Heart left ventricle (tissue), 16 donors: ENCODE measurements at regions not wholly inside any gene's neighbourhood (a gene's known extent, or its start where the extent isn't known, plus 50 kb on each side); places are given as distances from the start of the nearest gene placed in this dataset.

ENCODE experiments used
- ATAC-seq, 4 donors: fragments of 200-7000 bp; cut with Tn5 transposase; one replicate each; pipeline ENCODE4 v1.9.1; 2020 to 2022; ENCODE audit warnings: moderate library complexity in 4 of 4, mild to moderate bottlenecking in 3 of 4, moderate number of reproducible peaks in 1 of 4
- DNase-seq, 5 donors: peaks; one replicate each; pipeline ENCODE4 v3.0.0-alpha.2; 2020
- H3K27ac ChIP-seq, 12 donors: fragments of 200-600 bp; sonication (generic) in 4 of 12; one replicate each; pipeline versions ENCODE4 v1.5.0 to v1.8.0; 2016 to 2022; ENCODE audit warnings: mild to moderate bottlenecking in 2 of 12
- H3K27me3 ChIP-seq, 9 donors: fragments of 200-600 bp; sonication (generic) in 2 of 9; one replicate each; pipeline versions ENCODE4 v1.5.1 to v1.8.0; 2016 to 2022; ENCODE audit warnings: mild to moderate bottlenecking in 3 of 9
- H3K36me3 ChIP-seq, 9 donors: fragments of 200-600 bp; sonication (generic) in 2 of 9; one replicate each; pipeline versions ENCODE4 v1.5.0 to v1.8.0; 2018 to 2022; ENCODE audit warnings: mild to moderate bottlenecking in 2 of 9
- H3K4me1 ChIP-seq, 12 donors: fragments of 200-600 bp; sonication (generic) in 4 of 12; one replicate each; pipeline versions ENCODE4 v1.5.0 to v1.8.0; 2016 to 2022; ENCODE audit warnings: mild to moderate bottlenecking in 3 of 12
- H3K4me3 ChIP-seq, 12 donors: fragments of 200-600 bp; sonication (generic) in 4 of 12; one replicate each; pipeline versions ENCODE4 v1.5.0 to v1.8.0; 2017 to 2022; ENCODE audit warnings: mild to moderate bottlenecking in 9 of 12, moderate library complexity in 4 of 12
- H3K9me3 ChIP-seq, 12 donors: fragments of 200-600 bp; sonication (generic) in 4 of 12; one replicate each; pipeline versions ENCODE4 v1.5.0 to v1.8.0; 2016 to 2022; ENCODE audit warnings: mild to moderate bottlenecking in 1 of 12
- CTCF ChIP-seq, 12 donors: fragments of 200-600 bp; sonication (generic) in 4 of 12; IDR thresholded peaks; one replicate each; pipeline versions ENCODE4 v1.5.0 to v1.8.0; 2018 to 2022; ENCODE audit warnings: antibody characterized with exemption in 12 of 12, mild to moderate bottlenecking in 5 of 12
- POLR2A ChIP-seq, 2 donors: fragments of 450-650 bp; IDR thresholded peaks; one replicate each; pipeline ENCODE4 v1.6.1; 2017; ENCODE audit warnings: antibody characterized with exemption in 2 of 2, mild to moderate bottlenecking in 2 of 2, moderate library complexity in 2 of 2
- WGBS, 4 donors: extraction: QIAGEN DNeasy Blood & Tissue Kit in 2 of 4; methylation state at CpG; one replicate each; pipeline versions ENCODE4 v1.1.5 to v1.1.7; 2013 to 2018; 5-methylcytosine and 5-hydroxymethylcytosine counted together
- intact Hi-C, 10 donors: fragments of 100-400 bp; cut with DNase I; formaldehyde crosslinking; loops; one replicate each; pipeline versions ENCODE4 v1.11.1 to v1.14.2; 2022
- donor health status: ischemic (EF 13 %, LVEDD 7.1; RV severe dilation, severe dysfunction).
- donor health status: healthy with polysubstance abuse.
- donor health status: DM: no; HTN: yes; CAD: no.
- donor health status: DM: no; HTN: no; CAD: no.
- donor health status: ischemic (EF 25% LVEDD 6.9; RV normal size, moderate dysfunction).
- donor health status: ischemic (EF 25% LVEDD 5.7; RV mildly dilated, moderate dysfunction).
- donor health status: healthy.
- donor health status: DM: yes; HTN: yes; CAD: no.
- donor health status: ischemic (EF 35%, LVEDD 5.7; RV mildly dilated, moderate dysfunction).
- donor health status: nonischemic (EF 11% LVEDD 7.7; RV severe dilation, severe dysfunction).
- donor health status: DM: yes; HTN: yes; CAD: no.
- donor health status: PGD.
- donor health status: ischemic (EF 29% LVEDD 5.4; RV normal size, mild dysfunction).
- donor health status: nonischemic (EF 23%, LVEDD 6.1; RV moderate dilation, normal function).

GRCh38 chr2:16263241-16263890, 323.0 kb downstream of the MYCN start:
- no peaks in the 10 kb centered on the region for H3K4me1 ChIP-seq
- no peaks in the 10 kb centered on the region for H3K9me3 ChIP-seq
- ATAC-seq (no peak), DNase-seq (no peak)
- no peaks in the 10 kb centered on the region for H3K36me3 ChIP-seq
- H3K4me3 ChIP-seq = no peak overlapping the region
- peaks cover 0 to 6% (median 0%) of the 10 kb centered on the region in 9 donors for H3K27me3 ChIP-seq
- no peak overlapping the region for H3K27ac ChIP-seq
- WGBS, 4 donors = 92 to 96% (median 93%) methylated on average over 14 of the region's 14 CpGs
- intact Hi-C loops = no loop called here
- TF ChIP-seq POLR2A (IDR thresholded peaks at IDR 0.05) = no peak
- no peak for TF ChIP-seq CTCF (IDR thresholded peaks at IDR 0.05)

GRCh38 chr2:16262526-16263178, 322.3 kb downstream of the MYCN start:
- Histone ChIP-seq H3K4me3 (no peak overlapping the region), H3K9me3 (no peaks in the 10 kb centered on the region), H3K4me1 (no peaks in the 10 kb centered on the region), H3K27me3 (peaks cover 0 to 5% (median 0%) of the 10 kb centered on the region in 9 donors), H3K36me3 (no peaks in the 10 kb centered on the region), H3K27ac (no peak overlapping the region)
- ATAC-seq (no peak), DNase-seq (no peak)
- WGBS, 4 donors = 82 to 85% (median 84%) methylated on average over 11 of the region's 11 CpGs
- no peak for TF ChIP-seq POLR2A (IDR thresholded peaks at IDR 0.05)
- TF ChIP-seq CTCF (IDR thresholded peaks at IDR 0.05) = no peak
- intact Hi-C loops = no loop called here

GRCh38 chr2:16261791-16262190, 321.4 kb downstream of the MYCN start:
- ATAC-seq = no peak
- Histone ChIP-seq H3K27ac (no peak overlapping the region), H3K9me3 (no peaks in the 10 kb centered on the region), H3K27me3 (peaks cover 0 to 5% (median 0%) of the 10 kb centered on the region in 9 donors), H3K4me3 (no peak overlapping the region), H3K36me3 (no peaks in the 10 kb centered on the region), H3K4me1 (no peaks in the 10 kb centered on the region)
- 87 to 94% (median 93%) methylated on average over 2 of the region's 2 CpGs for WGBS, 4 donors
- intact Hi-C loops = no loop called here
- no peak for DNase-seq
- TF ChIP-seq POLR2A (IDR thresholded peaks at IDR 0.05) (no peak), CTCF (IDR thresholded peaks at IDR 0.05) (no peak)

- intact Hi-C loops = no loop called here
- DNase-seq (no peak), ATAC-seq (no peak)
- no peaks in the 10 kb centered on the region for H3K4me1 ChIP-seq
- H3K27ac ChIP-seq = no peak overlapping the region
- H3K36me3 ChIP-seq = no peaks in the 10 kb centered on the region
- WGBS, 4 donors = 90 to 99% (median 94%) methylated on average over 3 of the region's 3 CpGs
- H3K4me3 ChIP-seq = no peak overlapping the region
- H3K27me3 ChIP-seq = peaks cover 0 to 5% (median 0%) of the 10 kb centered on the region in 9 donors
- H3K9me3 ChIP-seq = no peaks in the 10 kb centered on the region
- no peak for TF ChIP-seq CTCF (IDR thresholded peaks at IDR 0.05)
- no peak for TF ChIP-seq POLR2A (IDR thresholded peaks at IDR 0.05)
Measured at GRCh38 chr2:16261071-16261470, 320.7 kb downstream of the MYCN start.
